ENCODE measurements at regions not wholly inside any gene's neighbourhood (a gene's known extent, or its start where the extent isn't known, plus 50 kb on each side); places are given as distances from the start of the nearest gene placed in this dataset.

- POLR2A ChIA-PET: no interaction called here
- no peak for ATAC-seq
- TF ChIP-seq ATOH8 (CRISPR knock-in tag; IDR thresholded peaks at IDR 0.05; ENCODE audit: low read depth) (no peak), SREBF2 (IDR thresholded peaks at IDR 0.05) (no peak), ESRRA (IDR thresholded peaks at IDR 0.05; ENCODE audit: borderline replicate concordance, low read length) (no peak), HOXB5 (CRISPR knock-in tag; IDR thresholded peaks at IDR 0.05) (no peak), PHF8 (IDR thresholded peaks at IDR 0.05; ENCODE audit: borderline replicate concordance, low read depth) (no peak), JUNB (IDR thresholded peaks at IDR 0.05) (no peak), REST (IDR thresholded peaks at IDR 0.05) (no peak), CBX8 (IDR thresholded peaks at IDR 0.05) (no peak), KDM5A (IDR thresholded peaks at IDR 0.05) (no peak), JUN (IDR thresholded peaks at IDR 0.05) (no peak), ZNF302 (CRISPR knock-in tag; IDR thresholded peaks at IDR 0.05) (no peak)
- TF ChIP-seq, protein P1, sequence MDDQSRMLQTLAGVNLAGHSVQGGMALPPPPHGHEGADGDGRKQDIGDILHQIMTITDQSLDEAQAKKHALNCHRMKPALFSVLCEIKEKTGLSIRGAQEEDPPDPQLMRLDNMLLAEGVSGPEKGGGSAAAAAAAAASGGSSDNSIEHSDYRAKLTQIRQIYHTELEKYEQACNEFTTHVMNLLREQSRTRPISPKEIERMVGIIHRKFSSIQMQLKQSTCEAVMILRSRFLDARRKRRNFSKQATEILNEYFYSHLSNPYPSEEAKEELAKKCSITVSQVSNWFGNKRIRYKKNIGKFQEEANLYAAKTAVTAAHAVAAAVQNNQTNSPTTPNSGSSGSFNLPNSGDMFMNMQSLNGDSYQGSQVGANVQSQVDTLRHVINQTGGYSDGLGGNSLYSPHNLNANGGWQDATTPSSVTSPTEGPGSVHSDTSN (IDR thresholded peaks at IDR 0.05): no peak
- TF ChIP-seq, protein P2, sequence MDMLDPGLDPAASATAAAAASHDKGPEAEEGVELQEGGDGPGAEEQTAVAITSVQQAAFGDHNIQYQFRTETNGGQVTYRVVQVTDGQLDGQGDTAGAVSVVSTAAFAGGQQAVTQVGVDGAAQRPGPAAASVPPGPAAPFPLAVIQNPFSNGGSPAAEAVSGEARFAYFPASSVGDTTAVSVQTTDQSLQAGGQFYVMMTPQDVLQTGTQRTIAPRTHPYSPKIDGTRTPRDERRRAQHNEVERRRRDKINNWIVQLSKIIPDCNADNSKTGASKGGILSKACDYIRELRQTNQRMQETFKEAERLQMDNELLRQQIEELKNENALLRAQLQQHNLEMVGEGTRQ (IDR thresholded peaks at IDR 0.05): no peak
- Histone ChIP-seq H3K4me3 (no peak overlapping the region), H3K4me2 (no peak overlapping the region; the same call in 2 of the 3 replicates), H3K9me3 (peaks cover 1% of the 10 kb centered on the region; the same call in 2 of the 3 replicates), H3K4me1 (peaks cover 27% of the 10 kb centered on the region), H3K27ac (peak overlapping the region in 1 of 2 experiments; percentile 45; a peak in 1 of 6 replicates)
- WGBS (ENCODE audit: missing lambda C conversion rate): 77% methylated on average over 3 of the region's 3 CpGs
- CTCF ChIA-PET: interaction anchor here (0.8 to 1.0 kb wide), 2 partner anchors 11 to 55 kb away, joined by 3 read pairs; no protein-coding TSS in a partner anchor
- no peak for DNase-seq (ENCODE audit: low read depth in 1 of 2, low spot score in 1 of 2)
- FAIRE-seq: no peak
These were observed 181.5 kb upstream of the LPP start for GRCh38 chr3:187972454-187972853.

DNA sequence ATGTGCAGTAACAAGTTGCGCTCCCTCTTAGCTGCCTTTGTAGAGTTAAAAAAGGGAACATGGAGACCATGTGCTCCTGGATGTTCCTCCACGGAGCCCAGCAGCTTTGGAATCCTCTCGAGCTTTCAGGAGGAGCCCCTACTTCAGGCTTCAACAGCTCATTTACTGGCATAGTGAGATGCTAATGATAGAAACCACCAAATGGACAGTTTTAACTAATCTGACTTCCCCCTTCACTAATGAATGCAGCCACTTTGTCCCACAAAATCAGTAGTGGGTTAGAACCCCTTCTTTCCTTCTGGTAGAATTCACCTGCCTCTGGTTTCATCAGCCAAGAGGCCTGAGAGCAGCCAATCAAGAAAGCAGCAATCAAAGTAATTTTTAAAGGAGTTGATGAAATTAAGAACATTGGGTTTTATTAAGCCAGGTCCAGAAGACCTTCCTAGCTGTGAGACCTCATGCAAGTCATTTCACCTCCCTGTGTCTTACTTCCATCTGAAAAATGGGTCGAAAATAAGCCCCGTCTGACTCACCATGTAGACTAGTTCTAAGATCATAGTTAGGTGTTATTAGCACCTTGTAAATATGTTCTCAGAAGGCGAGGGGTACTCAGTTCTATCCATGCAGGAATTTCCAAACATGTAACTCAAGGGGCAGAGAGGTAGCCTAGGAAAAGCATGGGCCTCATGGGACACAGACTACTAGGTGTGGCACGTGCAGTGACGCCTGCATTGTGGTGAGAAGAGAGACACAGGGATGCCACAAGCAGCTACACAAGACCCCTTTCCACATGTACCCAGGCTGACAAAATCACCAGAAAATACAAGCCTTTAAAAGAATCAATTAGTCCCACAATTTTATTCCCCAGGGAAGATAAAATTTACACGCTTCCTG, 179.7 kb upstream of the LPP start:
- Histone ChIP-seq H3K4me2 (no peak overlapping the region), H3K4me3 (no peak overlapping the region), H3K4me1 (peaks cover 11% of the 10 kb centered on the region), H3K9me3 (peaks cover 5% of the 10 kb centered on the region; the same call in 2 of the 3 replicates), H3K27ac (peak overlapping the region in 1 of 2 experiments; percentile 9; a peak in 1 of 6 replicates)
- DNase-seq (ENCODE audit: low read depth in 1 of 2, low spot score in 1 of 2) (no peak), ATAC-seq (no peak), FAIRE-seq (no peak)
- ChIA-PET CTCF (interaction anchor here (0.6 kb wide), 1 partner anchor 660 kb away, joined by 4 read pairs; no protein-coding TSS in a partner anchor), POLR2A (no interaction called here)
- TF ChIP-seq CBX8 (IDR thresholded peaks at IDR 0.05): no peak
- no peak for TF ChIP-seq PHF8 (IDR thresholded peaks at IDR 0.05; ENCODE audit: borderline replicate concordance, low read depth)
- no peak for TF ChIP-seq ZNF302 (CRISPR knock-in tag; IDR thresholded peaks at IDR 0.05)
- no peak for TF ChIP-seq JUNB (IDR thresholded peaks at IDR 0.05)
- no peak for TF ChIP-seq NPAS2 (CRISPR knock-in tag; IDR thresholded peaks at IDR 0.05; ENCODE audit: borderline replicate concordance)
- no peak for TF ChIP-seq CEBPB (IDR thresholded peaks at IDR 0.05)
- 81% methylated on average over 9 of the region's 9 CpGs for WGBS (ENCODE audit: missing lambda C conversion rate)

Measured in A549 (cell line).